M059J (cell line): ENCODE measurements at regions not wholly inside any gene's neighbourhood (a gene's known extent, or its start where the extent isn't known, plus 50 kb on each side); places are given as distances from the start of the nearest gene placed in this dataset.

Experiments used
- DNase-seq: peaks from one replicate; pipeline ENCODE4 v3.0.0-alpha.2; 2012; ENCODE audit warnings: low read depth

DNA sequence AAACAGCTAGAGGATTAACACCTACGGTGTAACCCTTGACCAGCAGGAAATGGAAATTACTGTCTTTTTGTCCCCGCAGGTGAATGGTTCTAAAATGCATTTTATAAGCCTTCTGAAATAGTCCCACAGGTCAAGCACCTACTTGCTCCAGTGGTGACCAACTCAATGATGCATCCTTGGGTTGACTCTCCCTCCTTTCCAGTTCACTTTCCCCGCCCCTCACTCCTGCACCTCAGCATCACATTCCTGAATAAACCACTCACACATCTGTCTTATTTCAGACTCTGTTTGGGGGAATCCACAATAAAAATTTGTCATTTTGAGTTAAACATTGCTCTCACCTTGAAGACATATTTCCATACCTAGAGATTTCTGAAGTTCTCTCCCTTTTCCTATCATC lies 446.0 kb upstream of the TNP1 start:
- DNase-seq: no peak

DNA sequence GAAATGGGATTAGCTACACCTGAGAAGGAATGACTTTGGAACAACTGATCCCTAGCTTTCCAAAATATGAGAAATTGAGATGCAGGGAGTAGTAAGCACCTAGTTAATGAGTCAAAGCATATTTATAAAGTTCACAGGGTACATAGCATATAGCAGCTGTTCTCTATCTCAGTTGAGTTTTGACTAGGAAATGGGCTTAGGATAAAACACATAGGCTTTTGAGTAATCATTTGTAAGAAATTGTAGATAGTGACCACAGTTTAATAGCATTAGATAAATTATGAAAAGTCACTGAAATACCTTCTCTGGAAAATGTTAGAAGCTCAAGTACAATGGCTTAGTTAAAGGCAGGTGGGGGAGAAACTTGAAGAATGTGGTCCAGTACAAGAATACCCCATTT lies 444.7 kb upstream of the TNP1 start:
- no peak for DNase-seq

DNA sequence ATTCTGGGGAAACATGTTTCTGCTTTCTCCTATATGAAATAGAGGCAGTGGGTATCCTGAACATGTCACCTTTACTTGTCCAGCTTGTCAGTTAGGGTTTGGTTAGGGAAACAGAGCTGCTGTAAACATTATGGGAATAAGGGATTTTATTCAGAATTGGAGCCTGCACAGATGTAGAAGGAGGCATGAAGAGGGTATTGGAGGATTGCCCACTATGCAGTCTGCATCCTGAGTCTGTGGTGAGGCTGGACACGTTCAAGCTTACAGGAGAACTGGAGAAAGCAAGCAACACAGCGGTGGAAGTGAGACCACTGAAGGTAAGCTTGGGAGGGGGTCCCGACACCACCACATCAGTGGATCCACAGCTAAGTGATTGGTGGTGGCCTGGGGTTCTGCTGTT lies 443.0 kb upstream of the TNP1 start:
- no peak for DNase-seq

DNA sequence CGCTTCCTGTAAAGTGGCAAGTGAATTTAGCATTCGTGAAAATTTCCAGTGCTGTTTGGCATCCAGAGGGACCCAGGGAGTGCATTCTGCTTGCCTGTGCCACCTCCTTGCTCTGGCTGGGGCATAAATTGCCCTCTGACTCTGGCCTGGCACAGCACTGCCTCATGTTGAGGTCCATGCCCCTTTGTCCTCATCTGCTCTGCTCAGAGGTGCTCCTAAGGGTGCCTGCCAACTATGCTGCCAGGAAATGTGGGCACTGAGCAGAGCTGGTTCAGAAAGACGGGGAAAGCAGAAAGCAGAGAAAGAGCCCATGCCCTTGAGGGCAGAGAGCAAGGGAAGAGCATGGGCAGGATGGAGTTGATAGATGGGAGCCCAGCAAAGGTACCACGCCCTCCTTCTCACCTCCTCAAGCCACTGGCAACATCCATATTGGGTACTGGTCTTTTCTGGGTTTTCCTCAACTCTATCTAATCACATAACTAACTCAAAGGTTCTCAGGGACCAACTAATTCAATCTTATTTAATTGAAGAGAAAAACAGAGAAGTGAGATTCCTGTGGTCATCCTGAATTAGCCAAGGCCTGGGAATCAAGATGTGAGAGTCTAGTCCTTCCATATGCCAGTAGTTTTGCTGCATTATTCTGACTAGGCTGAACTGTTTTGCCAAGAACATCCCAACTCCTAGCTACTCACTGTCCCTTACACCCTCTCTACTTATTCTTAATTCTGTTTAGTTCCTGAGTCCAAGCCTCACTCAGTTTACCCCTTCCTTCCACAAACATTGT lies 441.5 kb upstream of the TNP1 start:
- DNase-seq: no peak

DNA sequence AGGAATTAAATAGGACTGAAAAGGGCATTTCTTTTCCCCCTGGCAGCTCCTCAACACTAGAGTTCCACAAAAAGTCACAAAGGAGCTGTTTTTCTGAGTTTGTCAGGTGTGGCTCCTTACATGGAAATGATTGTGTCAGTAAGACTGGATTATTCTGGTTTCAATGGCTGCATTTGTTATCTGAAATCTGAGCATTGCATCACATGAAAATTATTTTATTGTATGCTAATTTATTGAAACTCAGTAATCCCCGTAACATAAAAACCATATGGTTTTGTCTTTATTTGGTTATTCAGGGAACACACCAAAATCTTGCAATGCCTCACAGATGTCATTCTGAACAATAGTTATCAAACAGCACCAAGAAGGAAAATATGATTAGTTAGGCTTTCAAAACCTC lies 439.7 kb upstream of the TNP1 start:
- DNase-seq: peak; percentile 33

DNA sequence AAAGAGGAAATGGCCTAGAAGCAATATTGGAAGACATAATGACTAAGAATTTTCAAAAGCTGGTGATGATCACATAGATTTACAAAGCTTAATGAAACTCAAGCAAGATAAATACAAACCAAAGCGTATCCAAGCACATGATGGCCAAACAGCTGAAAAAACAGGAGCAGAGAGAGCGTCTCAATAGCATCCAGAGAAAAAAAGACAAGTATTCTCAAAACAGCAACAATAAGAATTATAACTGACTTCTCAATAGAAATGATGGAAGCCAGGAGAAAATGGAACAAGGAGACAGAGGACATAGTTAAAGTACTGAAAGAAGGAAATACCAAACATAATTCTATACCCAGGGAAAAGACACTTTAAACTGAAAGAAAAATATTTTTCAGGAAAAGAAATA lies 437.2 kb upstream of the TNP1 start:
- no peak for DNase-seq

DNA sequence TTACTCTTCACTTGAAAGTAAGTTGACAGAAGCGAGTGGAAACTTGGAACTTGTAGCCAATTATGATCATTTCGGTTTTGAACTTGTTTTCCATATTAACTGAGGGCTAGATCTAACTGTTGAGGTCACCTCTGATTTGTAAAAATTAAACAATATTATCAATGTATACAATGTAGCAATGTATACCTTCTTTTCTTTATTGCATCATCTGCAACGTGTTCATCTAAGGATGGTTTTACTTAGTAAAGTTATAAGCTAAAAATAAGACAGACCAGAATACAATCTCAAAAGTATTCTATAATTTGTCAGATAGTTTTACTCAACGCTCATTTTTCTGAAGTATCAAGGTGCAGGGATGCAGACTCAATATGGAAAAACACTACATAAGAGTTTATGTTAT lies 435.0 kb upstream of the TNP1 start:
- DNase-seq: no peak

DNA sequence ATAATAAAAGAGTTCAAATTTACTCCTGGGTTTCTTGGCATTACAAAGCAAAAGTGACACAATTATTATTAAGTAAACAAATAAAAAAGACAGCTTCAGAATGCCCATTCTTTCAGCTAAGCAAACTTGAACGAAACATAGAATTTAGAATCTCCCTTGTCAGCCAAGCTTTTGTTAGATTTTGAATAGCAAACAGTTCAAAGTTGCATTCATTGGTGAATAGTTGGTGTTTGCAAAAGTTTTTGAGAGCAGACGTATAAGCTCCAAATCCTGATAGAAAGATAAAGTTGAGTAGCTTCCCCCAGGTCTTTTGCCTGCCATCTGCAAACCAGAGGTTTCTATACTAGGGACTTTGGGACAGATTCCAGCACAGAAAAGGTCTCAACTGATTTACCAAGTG lies 434.3 kb upstream of the TNP1 start:
- DNase-seq: no peak

DNA sequence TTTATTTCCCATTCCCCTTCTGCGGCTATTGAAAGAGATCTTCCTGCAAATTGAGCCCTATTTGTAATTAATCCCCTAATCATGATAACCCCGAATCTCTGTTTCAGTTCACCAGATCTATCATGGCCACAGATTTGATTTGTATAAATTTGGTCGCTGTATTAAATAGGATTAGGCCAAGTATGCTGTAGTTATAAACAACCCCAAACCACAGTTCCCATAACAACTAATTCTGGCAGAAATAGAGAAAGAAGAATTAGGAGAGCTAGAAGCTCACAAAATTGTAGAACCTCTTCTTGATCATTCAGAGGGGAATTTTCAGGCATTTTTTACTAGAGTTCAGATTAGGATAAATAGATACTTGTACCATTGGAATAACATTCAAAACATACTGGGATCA lies 433.7 kb upstream of the TNP1 start:
- peak; percentile 69 for DNase-seq

DNA sequence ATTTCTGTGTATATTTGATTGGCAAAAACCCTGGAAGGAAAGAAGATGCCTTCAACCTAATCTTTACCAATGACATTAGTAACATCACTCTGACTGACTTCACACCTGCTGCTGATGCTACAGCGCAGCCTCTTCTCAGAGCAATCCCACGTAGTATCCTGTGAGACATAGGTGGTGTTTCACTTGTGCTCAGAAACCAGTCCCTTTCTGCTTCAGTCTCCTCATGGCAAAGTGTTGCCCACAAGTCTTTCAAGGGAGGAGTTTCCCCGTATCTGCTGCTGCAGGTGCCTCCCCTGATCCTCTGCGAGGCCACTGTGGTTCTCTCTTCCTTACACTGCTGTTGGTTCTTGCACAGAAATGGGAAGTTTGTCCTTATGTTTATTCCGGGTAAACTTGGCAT lies 433.2 kb upstream of the TNP1 start:
- DNase-seq: no peak

DNA sequence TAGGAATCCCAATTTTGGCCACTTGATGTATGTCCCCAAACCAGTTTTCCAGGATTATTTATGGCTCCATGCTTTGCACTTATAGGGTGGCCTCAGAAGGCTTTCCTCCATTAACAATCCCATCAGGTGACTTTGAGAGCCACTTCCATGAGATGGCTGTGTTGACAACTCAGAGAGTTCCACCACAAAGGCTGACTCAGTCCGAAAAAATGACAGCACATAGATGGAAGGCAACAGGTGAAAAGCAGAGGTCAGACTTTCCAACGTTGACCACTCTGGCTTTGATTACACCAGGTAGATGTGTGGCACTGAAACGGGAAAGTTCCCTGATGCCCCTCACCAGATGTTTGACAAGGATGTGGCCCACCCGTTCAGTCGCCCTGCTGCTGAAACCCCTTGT lies 431.4 kb upstream of the TNP1 start:
- peak; percentile 81 for DNase-seq

DNA sequence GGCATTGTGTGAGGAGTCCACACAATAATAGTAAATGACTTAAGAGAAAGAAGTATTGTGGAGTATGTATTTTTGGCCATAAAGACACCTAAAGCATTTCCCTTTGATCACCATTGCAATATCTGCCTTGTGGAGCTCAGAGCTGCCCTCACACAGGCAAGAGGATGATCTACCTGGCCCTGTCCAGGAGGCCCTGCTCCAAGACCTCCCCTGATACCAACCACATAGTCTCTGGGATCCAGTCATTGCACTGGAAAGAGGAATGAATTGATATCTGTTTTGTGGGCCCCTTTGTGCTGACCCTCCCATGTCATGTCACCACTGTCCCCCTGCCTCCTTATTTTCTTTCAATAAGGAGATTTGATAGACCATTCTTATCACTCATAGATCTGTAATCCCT lies 430.6 kb upstream of the TNP1 start:
- no peak for DNase-seq

DNA sequence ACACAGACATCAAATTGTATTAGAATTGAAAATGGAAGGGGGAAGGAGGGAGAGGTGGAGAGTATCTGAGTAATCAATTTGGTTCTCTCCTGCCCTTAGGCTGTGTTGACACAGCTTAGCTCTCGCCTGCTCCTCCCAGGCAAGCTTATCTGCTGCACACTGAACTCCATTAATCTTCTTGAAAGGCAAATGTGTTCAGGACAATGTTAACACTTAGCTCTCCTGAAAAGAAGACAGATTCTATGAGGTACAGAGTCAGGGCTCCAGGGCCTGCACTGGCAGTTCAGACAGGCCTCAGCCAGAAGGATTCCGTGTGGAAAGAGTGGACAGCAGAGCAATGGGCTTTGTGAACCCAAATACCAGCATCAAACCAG lies 430.0 kb upstream of the TNP1 start:
- peak; percentile 82 for DNase-seq

DNA sequence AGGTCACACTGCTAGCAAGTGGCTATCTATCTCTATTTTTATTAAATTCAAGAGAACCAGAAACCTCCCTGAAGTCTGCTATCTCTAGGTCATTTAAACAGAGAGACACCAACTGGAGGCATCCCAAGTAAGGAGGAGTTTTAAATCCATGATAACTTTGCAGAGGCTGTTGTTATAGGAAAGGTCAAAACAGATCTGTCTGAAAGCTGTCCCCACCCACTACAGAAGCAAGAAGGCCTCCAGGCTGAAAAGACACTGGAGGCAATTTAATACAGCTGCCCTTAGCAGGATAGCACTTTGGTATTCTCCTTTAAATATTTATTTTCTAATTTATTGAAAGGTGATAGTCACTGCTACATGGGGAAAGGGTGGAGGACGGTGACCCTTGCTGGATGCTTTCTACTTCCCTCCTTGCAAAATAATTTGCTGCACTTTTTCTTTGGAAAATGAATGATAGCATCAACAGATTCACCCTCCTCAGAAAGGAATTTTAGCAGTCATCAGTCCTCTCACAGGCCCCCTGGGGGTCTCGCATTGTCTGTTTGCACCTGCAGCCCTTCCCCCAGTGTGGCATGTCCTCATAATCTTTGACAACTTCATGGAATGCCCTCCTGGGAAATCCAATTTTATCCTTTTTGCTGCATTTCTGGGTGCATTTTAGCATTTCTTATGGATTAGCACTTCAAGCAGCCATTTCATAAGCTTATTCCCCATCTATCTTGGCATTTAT lies 429.5 kb upstream of the TNP1 start:
- DNase-seq: no peak

DNA sequence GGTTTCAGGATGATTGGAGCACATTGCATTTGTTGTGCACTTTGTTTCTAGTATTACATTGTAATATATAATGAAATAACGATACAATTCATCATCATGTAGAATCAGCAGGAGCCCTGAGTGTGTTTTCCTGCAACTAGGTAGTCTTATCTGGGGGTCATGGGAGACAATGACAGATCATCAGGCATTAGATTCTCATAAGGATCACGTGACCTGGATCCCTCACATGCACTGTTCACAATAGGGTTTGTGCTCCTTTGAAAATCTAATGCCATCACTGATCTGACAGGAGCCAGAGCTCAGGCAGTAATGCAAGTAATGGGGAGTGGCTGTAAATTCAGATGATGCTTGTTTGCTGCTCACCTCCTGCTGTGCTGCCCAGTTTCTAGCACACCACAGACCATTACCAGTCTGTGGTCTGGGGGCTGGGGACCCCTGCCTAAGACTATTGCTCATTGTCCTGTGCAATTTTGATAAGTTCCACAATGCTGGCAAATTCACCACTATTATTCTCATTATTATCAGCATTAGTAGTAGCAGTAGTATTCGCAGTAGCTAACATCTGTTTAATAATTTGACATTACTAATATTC lies 428.7 kb upstream of the TNP1 start:
- no peak for DNase-seq

DNA sequence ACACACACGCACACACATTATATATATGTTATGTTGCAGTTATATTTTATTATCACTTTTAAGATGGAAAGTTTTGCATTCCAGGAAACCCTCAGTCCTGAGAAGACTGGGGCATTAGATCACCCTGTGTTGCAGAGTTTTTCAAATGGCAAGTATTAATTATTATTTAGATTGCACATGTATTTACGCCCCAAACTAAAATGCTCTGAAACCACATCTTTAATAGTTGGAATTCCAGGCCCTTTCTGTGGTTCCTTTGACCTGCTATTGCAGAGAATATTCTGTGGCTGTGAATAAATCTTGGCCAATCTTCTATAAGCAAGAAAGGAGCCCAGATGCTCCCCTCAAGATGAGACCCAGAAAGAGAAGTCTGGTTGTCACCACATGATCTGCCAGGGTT lies 427.0 kb upstream of the TNP1 start:
- DNase-seq: peak; percentile 75

DNA sequence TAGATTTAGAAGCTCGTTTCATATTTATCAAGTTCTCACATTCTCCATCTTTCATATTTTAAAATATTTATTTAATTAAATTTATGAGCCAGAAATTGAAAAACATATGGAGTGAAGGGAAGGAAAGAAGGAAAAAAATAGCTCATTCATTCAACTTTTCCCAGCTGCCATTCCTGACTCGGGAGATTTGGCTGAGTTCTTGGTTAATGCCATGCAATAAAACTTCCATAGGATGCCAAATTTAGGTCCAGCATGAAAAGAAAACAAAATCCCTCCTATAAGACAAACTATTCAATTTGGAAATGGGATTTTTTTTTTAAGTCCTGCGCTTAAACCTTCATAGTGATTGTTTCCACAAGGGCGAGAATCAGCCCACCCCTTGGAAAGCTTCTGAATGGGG lies 426.1 kb upstream of the TNP1 start:
- DNase-seq: no peak

DNA sequence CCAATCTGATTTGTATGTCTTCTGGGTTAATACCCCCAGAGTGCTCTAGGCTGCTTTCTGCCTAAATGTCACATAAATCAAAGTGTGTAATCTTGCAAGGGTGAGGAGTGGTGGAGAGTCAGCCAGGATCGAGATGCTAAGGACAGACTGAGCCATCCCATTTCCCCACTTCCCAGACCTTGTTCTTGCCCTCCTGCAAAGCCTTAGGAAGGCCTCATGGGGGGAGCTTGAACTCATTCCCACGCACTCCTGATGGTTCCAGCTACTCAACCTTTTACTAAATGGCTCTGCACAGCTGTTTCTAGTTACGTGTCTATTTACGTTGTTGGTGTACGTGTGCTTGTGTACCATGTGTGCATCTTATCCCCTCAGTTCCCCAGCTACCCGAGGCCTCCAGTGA lies 423.6 kb upstream of the TNP1 start:
- DNase-seq: no peak

DNA sequence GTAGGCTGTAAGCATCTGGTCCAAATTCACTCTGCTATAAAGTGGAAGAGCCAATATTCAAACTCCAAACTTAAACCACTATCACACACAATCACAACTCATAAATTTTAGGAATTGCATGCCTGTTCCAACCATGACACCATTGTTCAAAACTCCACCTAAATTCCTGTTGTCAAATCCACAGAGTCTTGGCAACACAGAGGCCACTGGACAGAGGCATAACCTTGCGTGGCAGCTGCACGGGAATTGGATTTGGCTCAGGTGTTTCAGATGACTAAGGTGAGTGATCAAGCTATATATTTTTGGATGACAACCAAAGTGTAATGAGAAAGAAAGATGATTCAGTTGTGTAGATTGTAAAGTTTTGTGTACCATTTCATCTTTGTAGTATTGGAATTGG lies 422.7 kb upstream of the TNP1 start:
- peak; percentile 72 for DNase-seq

DNA sequence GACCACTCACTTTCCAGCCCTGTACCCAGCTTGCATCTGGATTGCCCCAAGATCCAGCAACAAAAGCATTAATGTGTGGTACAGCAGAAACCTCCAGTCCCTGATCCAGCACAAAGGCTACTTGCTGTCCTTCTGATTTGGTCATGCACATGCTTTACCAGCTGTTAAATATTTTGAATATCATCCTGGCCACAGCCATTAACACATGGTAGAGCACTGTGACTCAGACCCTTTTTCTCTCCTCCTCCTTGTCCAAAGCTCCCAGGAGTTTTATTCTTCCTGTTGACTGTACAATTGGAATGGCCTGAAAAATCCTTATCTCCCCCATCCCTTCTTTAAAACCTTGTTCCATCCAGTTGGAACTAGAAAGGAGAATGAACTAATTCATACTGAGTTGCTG lies 419.7 kb upstream of the TNP1 start:
- DNase-seq: peak; percentile 95

DNA sequence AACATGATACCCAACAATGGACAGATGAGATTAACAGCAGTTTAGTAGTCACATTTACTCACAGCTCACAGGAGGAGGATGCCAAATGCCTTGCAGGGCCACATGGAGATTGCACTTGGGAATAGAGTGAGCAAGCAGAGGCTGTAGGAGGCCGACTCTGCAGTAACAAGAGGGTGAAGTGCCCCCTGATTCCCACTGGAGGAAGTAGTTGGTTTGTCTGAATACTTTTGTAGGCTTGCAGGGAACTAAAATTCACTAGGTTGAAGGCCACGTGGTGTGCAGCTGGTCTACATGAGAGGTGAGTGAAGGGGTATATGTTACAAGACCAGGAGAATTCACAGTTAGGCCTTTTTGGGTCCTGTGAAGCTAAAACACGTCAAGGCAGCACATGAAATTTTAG lies 419.3 kb upstream of the TNP1 start:
- peak; percentile 21 for DNase-seq

DNA sequence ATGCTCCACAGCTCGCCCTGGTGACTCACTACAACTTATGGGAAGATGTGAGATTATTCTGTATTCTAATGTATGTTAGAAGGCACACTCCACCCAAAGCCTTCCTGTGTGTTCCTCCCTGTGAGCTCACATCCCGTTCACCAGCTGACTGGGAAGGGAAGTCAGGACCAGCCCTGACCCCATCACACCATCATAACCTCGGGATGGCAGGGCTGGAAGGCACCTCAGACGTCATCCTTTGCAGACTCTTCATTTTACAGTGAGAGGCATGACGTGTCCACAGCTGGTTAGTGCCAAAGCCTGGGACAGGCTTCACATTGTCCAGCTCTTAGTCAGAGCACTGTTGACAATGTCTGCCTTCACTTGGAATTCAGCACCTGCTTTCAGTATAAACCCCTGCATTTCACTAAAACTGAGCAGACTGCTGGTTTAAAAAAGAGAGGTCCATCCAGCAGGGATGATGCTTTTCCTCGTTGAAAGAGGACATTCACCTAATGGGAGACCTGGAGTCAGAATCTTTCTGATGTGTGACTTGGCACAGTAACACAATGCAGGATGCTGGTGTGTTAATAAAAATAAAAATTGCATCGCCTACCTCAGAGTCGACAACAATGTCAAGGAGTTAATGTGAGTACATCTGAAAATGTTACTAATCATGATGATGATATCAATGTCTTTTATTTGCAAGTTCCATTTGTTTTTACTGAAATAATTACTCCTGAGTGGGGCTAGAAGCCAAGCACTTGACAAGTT lies 418.0 kb upstream of the TNP1 start:
- peak; percentile 97 for DNase-seq

DNA sequence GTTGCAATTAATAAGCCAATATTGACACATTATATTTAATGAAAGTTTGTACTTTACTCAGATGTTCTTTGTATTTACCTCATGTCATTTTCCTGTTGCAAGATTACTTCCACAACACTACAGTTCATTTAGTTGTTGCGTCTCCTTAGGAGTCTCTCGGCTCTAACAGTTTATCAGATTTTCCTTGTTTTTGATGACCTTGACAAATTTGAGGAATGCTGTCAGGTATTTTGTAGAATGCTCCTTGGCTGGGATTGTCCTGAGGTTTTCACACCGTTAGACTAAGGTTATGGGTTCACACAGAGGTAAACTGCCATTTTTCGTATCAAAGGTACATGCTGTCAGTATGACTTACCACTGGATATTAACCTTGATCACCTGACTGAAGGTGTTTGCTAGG lies 416.6 kb upstream of the TNP1 start:
- DNase-seq: no peak
